Renal pelvis (tissue), 1 donor: ENCODE measurements at regions not wholly inside any gene's neighbourhood (a gene's known extent, or its start where the extent isn't known, plus 50 kb on each side); places are given as distances from the start of the nearest gene placed in this dataset.
"Not testable (repeated sequence)": the region's sequence is repeated elsewhere in the genome, so short reads cannot be mapped to it uniquely, and the experiment has no call there.

Experiments
- DNase-seq: peaks from one replicate; pipeline ENCODE4 v3.0.0-alpha.2; 2013

- DNase-seq, result not testable (repeated sequence)
Observed at GRCh38 chr5:37909610-37910266, 69.9 kb upstream of the GDNF start.

DNA sequence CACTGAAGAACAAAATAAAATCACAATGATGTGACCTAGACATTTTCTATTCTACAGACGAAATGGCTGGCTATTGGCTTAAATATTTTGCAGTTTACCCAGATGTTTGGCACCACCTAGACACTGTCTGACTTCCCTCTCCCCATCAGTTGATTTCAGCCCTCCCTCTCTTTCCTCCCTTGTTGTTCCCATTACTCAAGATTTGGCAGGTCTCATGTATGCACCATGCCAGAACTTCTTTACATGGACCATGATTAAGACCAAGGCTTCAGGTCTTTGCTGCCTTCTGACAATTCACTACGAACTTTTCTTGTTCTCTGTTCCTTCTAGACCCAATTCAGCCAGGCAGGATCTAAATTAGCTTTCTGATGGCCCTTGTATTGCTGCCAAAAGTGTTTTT, 66.6 kb upstream of the GDNF start:
- DNase-seq, result no peak

- DNase-seq, result no peak
Observed at GRCh38 chr5:37905230-37905629, 65.4 kb upstream of the GDNF start.

DNA sequence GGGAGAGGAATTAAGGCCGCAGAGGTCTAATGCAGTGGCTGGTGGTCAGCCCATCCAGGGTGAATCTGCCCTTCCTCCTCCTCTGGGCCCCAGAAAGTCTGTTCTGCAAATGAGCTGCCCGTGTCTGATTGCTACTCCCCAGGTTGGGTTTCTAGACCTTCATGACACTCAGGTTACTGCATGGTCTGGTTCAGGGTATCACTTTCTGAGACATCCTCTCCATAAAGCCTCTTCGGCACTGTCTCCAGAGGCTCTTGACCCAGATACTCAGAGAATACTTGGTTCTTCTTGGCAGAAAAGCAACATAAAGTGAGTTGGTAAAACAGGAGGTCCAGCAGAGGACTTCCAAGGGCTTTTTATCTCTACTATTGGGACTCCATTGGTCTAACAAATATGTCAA, 62.5 kb upstream of the GDNF start:
- no peak for DNase-seq

DNA sequence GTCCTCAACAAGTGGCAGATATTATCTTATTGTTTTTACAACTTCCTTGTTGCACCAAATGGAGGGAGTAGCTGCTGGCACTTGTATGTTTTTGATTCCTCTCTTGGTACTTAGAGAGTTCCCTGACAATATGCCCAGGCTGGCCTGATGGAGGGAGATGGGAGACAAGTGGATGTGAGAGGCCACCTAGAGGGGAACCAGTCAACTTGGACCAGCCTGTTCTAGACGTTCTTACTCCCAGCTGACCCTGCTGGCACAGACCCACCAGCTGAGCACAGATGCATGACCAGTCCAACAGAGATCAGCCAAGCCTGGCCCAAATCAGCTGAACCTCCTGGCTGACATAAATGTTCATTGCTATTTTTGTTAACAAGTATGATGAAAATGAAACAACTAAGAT, 60.9 kb upstream of the GDNF start:
- no peak for DNase-seq

DNA sequence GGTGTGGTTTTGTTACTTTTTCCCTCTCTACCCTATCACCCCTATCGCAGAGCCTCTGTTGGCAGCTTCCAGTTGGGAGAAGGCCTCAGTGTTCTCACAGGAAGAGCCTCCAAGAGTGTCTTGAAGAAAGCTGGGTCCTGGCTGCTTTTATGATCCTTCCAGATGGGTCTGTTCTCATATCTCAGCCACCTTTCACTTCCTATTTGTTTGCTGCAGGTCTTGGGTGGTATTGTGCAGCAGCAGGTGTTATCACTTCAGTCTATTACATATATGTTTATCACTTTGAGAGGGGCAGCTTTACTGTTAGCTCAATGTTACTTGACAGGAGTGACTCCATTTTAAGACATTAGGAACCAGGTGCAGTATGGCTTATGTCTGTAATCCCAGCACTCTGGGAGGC, 59.2 kb upstream of the GDNF start:
- DNase-seq, result no peak

DNA sequence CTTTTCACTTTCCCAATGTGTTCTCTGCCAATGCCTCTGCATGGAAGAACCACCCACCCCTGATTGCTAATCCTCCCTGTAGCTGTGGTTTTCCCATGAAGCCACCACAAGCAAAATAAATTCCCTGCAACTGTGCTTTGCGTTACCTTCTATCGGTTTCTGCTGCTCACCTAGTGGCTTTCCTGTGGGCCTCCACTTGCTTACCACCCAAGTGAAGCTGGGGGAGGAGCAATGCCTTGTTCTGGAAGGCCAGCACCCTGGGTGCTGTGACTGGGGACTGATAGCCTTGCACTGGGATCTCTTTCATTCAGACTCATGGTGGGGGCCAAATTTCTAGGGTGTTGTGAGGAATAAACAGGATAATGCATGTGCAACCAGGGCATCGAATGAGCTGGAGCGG, 56.3 kb upstream of the GDNF start:
- DNase-seq, result no peak

DNA sequence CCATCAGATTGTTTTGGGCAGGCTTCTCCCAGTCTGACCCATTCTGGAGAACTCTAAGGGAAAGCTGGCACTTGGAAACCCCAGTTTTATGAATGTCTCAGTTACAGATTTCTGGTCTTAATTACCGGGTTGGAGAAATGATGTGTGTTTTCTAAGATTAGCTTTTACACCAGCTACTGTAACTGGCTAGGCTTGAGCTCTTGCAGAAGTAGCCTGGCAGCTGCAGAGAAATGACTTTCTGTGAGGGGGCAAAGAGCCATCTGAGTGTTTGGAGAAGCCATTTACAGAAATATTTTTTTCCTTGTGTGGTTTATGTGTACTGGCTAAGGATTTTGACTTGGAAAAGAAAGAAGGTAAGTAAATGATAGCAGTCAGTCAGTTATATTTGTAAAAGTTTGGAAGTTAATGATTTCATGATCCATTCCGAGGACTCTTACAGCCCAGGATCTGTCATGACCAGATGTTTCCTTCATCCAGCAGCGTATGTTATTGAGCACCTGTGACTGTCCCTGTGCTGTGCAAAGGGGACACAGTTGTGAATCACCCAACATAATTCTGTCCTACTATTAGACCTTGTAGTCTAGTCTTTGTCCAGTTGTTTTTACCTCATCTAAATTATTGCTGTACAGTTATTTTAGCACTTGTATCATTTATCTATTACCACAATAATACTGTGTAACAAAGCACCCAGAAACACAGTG, 53.7 kb upstream of the GDNF start:
- no peak for DNase-seq

DNA sequence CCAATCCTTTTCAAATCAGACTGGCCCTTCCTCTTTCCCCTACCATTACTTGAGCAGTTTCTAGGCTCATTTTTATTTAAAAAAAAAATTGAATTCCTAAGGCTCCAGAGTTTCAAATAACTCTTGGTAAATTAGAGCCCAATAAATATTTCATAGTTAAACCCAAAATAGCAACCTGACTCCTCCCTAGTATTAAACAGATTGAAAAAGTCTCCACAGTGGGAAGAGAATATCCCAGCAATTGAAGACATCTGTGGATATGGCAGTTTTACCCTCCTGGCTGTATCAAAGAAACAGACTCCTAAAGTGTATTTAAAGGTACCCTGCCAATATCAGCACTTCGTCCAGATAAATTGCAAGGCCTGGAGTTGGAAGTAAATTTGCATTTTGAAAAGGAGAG, 52.7 kb upstream of the GDNF start:
- DNase-seq, result no peak

- no peak for DNase-seq
Observed at GRCh38 chr5:37891832-37892231, 52.0 kb upstream of the GDNF start.

DNA sequence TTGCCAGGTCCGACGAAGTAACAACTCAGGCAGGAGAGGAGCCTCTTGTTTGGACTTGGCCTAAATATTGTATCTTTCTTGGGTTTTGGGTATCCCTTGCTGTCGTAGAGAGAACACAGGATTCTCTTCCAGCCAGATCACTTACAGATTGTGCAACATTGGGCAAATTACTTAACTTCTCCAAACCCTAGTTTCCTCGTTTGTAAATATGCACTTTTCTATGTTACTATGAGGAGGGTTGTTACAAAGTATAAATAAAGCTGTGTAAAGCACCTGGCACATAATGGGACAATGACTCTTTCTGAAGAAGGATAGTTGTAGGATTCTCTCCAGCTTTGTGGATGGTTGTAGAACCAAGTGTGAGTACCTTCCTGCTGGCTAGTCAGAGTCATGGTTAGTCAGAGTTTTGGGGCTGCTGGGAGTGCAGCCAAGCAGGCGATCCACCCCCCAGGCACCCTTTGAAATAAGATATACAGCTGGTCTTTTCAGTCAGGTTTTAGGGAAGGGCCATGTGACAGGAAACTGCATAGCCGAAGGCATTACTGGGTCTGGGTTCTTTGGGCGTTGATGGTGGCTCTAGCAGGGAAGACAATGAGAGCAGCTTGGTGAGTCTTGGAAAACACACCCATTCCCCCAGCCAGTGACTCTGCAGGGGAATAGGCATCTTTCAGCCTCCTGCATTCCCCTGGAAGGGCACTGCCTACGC, 49.9 kb upstream of the GDNF start:
- DNase-seq, result no peak
